Prostate gland (tissue), 2 donors: ENCODE measurements at regions not wholly inside any gene's neighbourhood (a gene's known extent, or its start where the extent isn't known, plus 50 kb on each side); places are given as distances from the start of the nearest gene placed in this dataset.
A peak's percentile ranks its signal among the peaks of the same experiment; 100 is the strongest.

Source experiments
- DNase-seq: peaks from one replicate; pipeline ENCODE4 v3.0.0-alpha.2; 2019; ENCODE audit warnings: low spot score
- H3K27ac ChIP-seq, 2 donors: fragments of 200-600 bp; sonication (generic); 2 replicates each; pipeline ENCODE4 v1.5.1; 2017 to 2019
- H3K27me3 ChIP-seq: fragments of 200-600 bp; sonication (generic); replicated peaks from 2 replicates; pipeline ENCODE4 v1.5.1; 2019; ENCODE audit not compliant: insufficient read depth
- H3K36me3 ChIP-seq, 2 donors: fragments of 200-600 bp; sonication (generic); 1 replicate in 1 of 2; 2 replicates in 1 of 2; pipeline versions ENCODE4 v1.5.1 to v1.8.1; 2017 to 2019
- H3K4me1 ChIP-seq: fragments of 200-600 bp; sonication (generic); replicated peaks from 2 replicates; pipeline ENCODE4 v1.5.1; 2019
- H3K4me3 ChIP-seq, 2 donors: fragments of 200-600 bp; sonication (generic); 2 replicates each; pipeline ENCODE4 v1.5.1; 2017 to 2019
- H3K9me3 ChIP-seq: fragments of 200-600 bp; sonication (generic); 2 replicates; pipeline ENCODE4 v1.5.1; 2017
- CTCF ChIP-seq, 4 experiments: fragments of 200-600 bp in 2 of 4; fragments of 450-650 bp in 2 of 4; sonication (generic) in 2 of 4; IDR thresholded peaks; 1 replicate in 3 of 4; 2 replicates in 1 of 4; pipeline ENCODE4 v1.5.1; 2016 to 2019; ENCODE audit warnings: antibody characterized with exemption in 4 of 4, mild to moderate bottlenecking in 2 of 4, moderate library complexity in 2 of 4
- POLR2A ChIP-seq: fragments of 450-650 bp; IDR thresholded peaks from one replicate; pipeline ENCODE4 v1.6.1; 2016; ENCODE audit warnings: antibody characterized with exemption, mild to moderate bottlenecking
- POLR2AphosphoS5 ChIP-seq: sonication (generic); formaldehyde crosslinking; IDR thresholded peaks from one replicate; pipeline ENCODE4 v1.6.1; 2017; ENCODE audit warnings: antibody characterized with exemption
- WGBS: methylation state at CpG from one replicate; pipeline ENCODE4 v1.1.5; 2018; 5-methylcytosine and 5-hydroxymethylcytosine counted together
- intact Hi-C: fragments of 100-400 bp; cut with DNase I; formaldehyde crosslinking; loops from one replicate; pipeline ENCODE4 v1.14.2; 2022

- H3K4me1 ChIP-seq = no peaks in the 10 kb centered on the region
- peak; percentile 2 for DNase-seq
- intact Hi-C loops = no loop called here
- H3K4me3 ChIP-seq = no peak overlapping the region
- H3K27ac ChIP-seq = no peak overlapping the region
- TF ChIP-seq POLR2A (no peak), CTCF (IDR thresholded peaks at IDR 0.05) (no peak), POLR2AphosphoS5 (no peak)
- WGBS = 86% methylated on average over 16 of the region's 16 CpGs
- peaks cover 4% of the 10 kb centered on the region for H3K27me3 ChIP-seq
- H3K9me3 ChIP-seq = no peaks in the 10 kb centered on the region
- no peaks in the 10 kb centered on the region for H3K36me3 ChIP-seq
Measured at GRCh38 chr7:40799-41750, 151.3 kb upstream of the FAM20C start.

GRCh38 chr7:41917-42565 is 150.3 kb upstream of the FAM20C start:
- Histone ChIP-seq H3K27me3 (peaks cover 4% of the 10 kb centered on the region), H3K4me1 (no peaks in the 10 kb centered on the region), H3K4me3 (no peak overlapping the region), H3K9me3 (no peaks in the 10 kb centered on the region), H3K27ac (no peak overlapping the region), H3K36me3 (no peaks in the 10 kb centered on the region)
- intact Hi-C loops = no loop called here
- TF ChIP-seq POLR2A (no peak), POLR2AphosphoS5 (no peak), CTCF (IDR thresholded peaks at IDR 0.05) (no peak)
- DNase-seq = peak; percentile 1
- 77% methylated on average over 10 of the region's 10 CpGs for WGBS

GRCh38 chr7:43791-44540 is 148.4 kb upstream of the FAM20C start:
- TF ChIP-seq CTCF (IDR thresholded peaks at IDR 0.05) = no peak
- TF ChIP-seq POLR2AphosphoS5 = no peak
- no peak for TF ChIP-seq POLR2A
- H3K9me3 ChIP-seq = no peaks in the 10 kb centered on the region
- 91% methylated on average over 14 of the region's 14 CpGs for WGBS
- intact Hi-C loops = no loop called here
- DNase-seq = peak; percentile 1
- no peaks in the 10 kb centered on the region for H3K4me1 ChIP-seq
- H3K27me3 ChIP-seq = peaks cover 4% of the 10 kb centered on the region
- no peak overlapping the region for H3K4me3 ChIP-seq
- no peak overlapping the region for H3K27ac ChIP-seq
- H3K36me3 ChIP-seq = no peaks in the 10 kb centered on the region

GRCh38 chr7:44541-44896 is 147.9 kb upstream of the FAM20C start:
- no peaks in the 10 kb centered on the region for H3K4me1 ChIP-seq
- H3K36me3 ChIP-seq = no peaks in the 10 kb centered on the region
- H3K4me3 ChIP-seq = no peak overlapping the region
- no peak for DNase-seq
- intact Hi-C loops = no loop called here
- H3K27me3 ChIP-seq = peaks cover 4% of the 10 kb centered on the region
- no peaks in the 10 kb centered on the region for H3K9me3 ChIP-seq
- H3K27ac ChIP-seq = no peak overlapping the region
- TF ChIP-seq POLR2A = no peak
- no peak for TF ChIP-seq CTCF (IDR thresholded peaks at IDR 0.05)
- TF ChIP-seq POLR2AphosphoS5 = no peak
- 89% methylated on average over 12 of the region's 12 CpGs for WGBS
